Peyer's patch (tissue), 4 donors: ENCODE measurements at regions not wholly inside any gene's neighbourhood (a gene's known extent, or its start where the extent isn't known, plus 50 kb on each side); places are given as distances from the start of the nearest gene placed in this dataset.

Experiments used
- POLR2A ChIP-seq, 2 donors: fragments of 450-650 bp; IDR thresholded peaks; one replicate each; pipeline ENCODE4 v1.5.1; 2017; ENCODE audit warnings: antibody characterized with exemption in 2 of 2, mild to moderate bottlenecking in 2 of 2, moderate library complexity in 2 of 2
- TF ChIP-seq, protein P1 (sequence below), 6 experiments: fragments of 450-650 bp in 4 of 6; fragments of 200-600 bp in 2 of 6; sonication (generic) in 1 of 6; IDR thresholded peaks; one replicate each; pipeline ENCODE4 v1.5.1; 2017 to 2019; ENCODE audit warnings: antibody characterized with exemption in 6 of 6, mild to moderate bottlenecking in 3 of 6, moderate library complexity in 1 of 6

DNA sequence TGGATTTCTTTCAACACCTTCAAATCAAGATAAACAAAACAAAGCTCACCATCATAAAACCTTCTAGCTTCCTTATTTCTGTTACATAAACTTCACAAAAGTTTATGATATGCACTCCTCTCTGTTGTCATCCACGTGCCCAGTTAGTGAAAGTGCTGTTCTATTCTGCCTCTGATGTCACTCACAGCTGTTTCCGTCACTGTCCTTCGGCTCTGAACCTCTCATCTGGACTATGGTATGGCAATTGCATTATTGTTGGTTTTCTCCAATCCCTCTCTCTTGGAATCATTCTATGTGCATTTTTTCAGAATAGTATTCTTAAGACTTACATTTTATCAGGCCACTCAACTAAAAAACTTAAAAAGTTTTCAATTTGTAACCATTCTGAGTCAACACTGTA is 264.2 kb upstream of the DAPK1 start:
- TF ChIP-seq, protein P1, sequence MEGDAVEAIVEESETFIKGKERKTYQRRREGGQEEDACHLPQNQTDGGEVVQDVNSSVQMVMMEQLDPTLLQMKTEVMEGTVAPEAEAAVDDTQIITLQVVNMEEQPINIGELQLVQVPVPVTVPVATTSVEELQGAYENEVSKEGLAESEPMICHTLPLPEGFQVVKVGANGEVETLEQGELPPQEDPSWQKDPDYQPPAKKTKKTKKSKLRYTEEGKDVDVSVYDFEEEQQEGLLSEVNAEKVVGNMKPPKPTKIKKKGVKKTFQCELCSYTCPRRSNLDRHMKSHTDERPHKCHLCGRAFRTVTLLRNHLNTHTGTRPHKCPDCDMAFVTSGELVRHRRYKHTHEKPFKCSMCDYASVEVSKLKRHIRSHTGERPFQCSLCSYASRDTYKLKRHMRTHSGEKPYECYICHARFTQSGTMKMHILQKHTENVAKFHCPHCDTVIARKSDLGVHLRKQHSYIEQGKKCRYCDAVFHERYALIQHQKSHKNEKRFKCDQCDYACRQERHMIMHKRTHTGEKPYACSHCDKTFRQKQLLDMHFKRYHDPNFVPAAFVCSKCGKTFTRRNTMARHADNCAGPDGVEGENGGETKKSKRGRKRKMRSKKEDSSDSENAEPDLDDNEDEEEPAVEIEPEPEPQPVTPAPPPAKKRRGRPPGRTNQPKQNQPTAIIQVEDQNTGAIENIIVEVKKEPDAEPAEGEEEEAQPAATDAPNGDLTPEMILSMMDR (IDR thresholded peaks at IDR 0.05) = no peak
- no peak for TF ChIP-seq POLR2A (IDR thresholded peaks at IDR 0.05)
